ENCODE measurements at regions not wholly inside any gene's neighbourhood (a gene's known extent, or its start where the extent isn't known, plus 50 kb on each side); places are given as distances from the start of the nearest gene placed in this dataset.

DNA sequence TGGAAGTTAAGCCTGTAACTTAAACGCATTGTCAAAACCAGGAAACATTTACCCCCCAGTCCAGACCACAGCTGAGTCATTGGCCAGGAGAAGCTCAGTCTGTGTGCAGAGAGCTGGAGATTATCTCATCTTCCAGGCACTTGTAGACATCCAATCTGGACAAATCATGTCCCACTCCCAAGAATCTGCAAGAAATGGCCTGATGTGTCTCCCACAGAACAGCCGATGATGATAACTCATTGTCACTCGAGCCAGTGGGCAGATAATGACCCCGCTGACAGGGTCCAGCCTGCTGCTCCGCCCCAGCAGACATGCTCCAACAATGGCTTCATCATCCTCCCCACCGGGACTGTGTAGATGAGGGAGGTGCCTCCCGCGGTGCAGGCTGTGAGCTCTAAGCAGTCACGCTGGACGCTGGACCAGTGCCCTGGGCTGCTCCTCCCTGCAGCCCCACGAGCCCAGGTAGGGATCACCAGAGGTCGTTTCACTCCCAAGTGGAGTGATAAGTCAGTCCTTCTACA lies 322.5 kb downstream of the C16orf95 start:
- H3K27ac ChIP-seq (ENCODE audit: insufficient read depth, low read length), result peak overlapping the region; percentile 49
- H3K79me2 ChIP-seq (ENCODE audit: control insufficient read depth, insufficient read depth, low read length), result no peaks in the 10 kb centered on the region
- TF ChIP-seq, protein P1, sequence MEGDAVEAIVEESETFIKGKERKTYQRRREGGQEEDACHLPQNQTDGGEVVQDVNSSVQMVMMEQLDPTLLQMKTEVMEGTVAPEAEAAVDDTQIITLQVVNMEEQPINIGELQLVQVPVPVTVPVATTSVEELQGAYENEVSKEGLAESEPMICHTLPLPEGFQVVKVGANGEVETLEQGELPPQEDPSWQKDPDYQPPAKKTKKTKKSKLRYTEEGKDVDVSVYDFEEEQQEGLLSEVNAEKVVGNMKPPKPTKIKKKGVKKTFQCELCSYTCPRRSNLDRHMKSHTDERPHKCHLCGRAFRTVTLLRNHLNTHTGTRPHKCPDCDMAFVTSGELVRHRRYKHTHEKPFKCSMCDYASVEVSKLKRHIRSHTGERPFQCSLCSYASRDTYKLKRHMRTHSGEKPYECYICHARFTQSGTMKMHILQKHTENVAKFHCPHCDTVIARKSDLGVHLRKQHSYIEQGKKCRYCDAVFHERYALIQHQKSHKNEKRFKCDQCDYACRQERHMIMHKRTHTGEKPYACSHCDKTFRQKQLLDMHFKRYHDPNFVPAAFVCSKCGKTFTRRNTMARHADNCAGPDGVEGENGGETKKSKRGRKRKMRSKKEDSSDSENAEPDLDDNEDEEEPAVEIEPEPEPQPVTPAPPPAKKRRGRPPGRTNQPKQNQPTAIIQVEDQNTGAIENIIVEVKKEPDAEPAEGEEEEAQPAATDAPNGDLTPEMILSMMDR (conservative IDR thresholded peaks at IDR 0.05 in 1 of 2, IDR thresholded peaks at IDR 0.05 in 1 of 2; ENCODE audit: low read depth in 1 of 2, low read length in 2 of 2), result no peak
- TF ChIP-seq EZH2 (IDR thresholded peaks at IDR 0.05; ENCODE audit: low read length, missing control alignments), result no peak
- no peaks in the 10 kb centered on the region for H4K20me1 ChIP-seq (ENCODE audit: control insufficient read depth, extremely low read depth, insufficient read depth, low read length)
- peak overlapping the region; percentile 67 for H3K4me2 ChIP-seq (ENCODE audit: extremely low read depth, insufficient read depth, low read length)
- peak; percentile 86 to 99 for DNase-seq (ENCODE audit: low read depth in 2 of 2)
- no peak overlapping the region for H3K9ac ChIP-seq (ENCODE audit: insufficient read depth, low read length)
- no peaks in the 10 kb centered on the region for H3K27me3 ChIP-seq (ENCODE audit: control insufficient read depth, insufficient read depth, low read length)
- peaks cover 20% of the 10 kb centered on the region for H3K4me1 ChIP-seq (ENCODE audit: control insufficient read depth, extremely low read depth, insufficient read depth, low read length)
- H2AFZ ChIP-seq (ENCODE audit: low read length), result peak overlapping the region; percentile 74
- H3K36me3 ChIP-seq (ENCODE audit: control insufficient read depth, insufficient read depth, low read length), result no peaks in the 10 kb centered on the region
- no peaks in the 10 kb centered on the region for H3K9me3 ChIP-seq (ENCODE audit: control insufficient read depth, insufficient read depth, low read depth, low read length)
- H3K4me3 ChIP-seq (replicated peaks in 1 of 4; ENCODE audit: control extremely low read depth in 1 of 4, insufficient read depth in 1 of 4, low read depth in 3 of 4, low read length in 4 of 4), result peak overlapping the region; percentile 10 to 27 (median 17)

DNA sequence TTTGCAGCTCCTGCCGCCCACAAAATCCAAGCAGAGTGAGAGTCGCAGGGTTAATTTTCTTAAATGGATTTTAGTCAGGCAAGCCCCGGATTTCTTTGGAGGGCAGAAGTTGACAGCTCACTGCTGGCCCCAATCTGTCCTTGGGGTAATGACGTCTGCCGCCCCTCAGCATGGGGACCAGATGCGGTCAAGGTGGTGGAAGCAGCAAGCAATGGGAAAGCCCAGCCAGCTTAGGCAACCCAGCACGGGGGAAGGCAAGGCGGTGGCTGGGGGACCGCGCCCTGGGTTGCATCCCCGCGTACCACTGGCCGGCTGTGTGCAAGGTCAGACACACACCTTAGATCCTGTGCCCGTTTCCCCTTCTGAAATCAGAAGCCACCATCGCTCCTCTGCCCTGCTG lies 321.7 kb downstream of the C16orf95 start:
- Histone ChIP-seq H3K4me3 (replicated peaks in 1 of 4; ENCODE audit: control extremely low read depth in 1 of 4, insufficient read depth in 1 of 4, low read depth in 3 of 4, low read length in 4 of 4) (no peak overlapping the region), H4K20me1 (ENCODE audit: control insufficient read depth, extremely low read depth, insufficient read depth, low read length) (no peaks in the 10 kb centered on the region), H3K9me3 (ENCODE audit: control insufficient read depth, insufficient read depth, low read depth, low read length) (no peaks in the 10 kb centered on the region), H3K27me3 (ENCODE audit: control insufficient read depth, insufficient read depth, low read length) (no peaks in the 10 kb centered on the region), H3K27ac (ENCODE audit: insufficient read depth, low read length) (no peak overlapping the region), H2AFZ (ENCODE audit: low read length) (no peak overlapping the region), H3K9ac (ENCODE audit: insufficient read depth, low read length) (no peak overlapping the region), H3K36me3 (ENCODE audit: control insufficient read depth, insufficient read depth, low read length) (no peaks in the 10 kb centered on the region), H3K4me1 (ENCODE audit: control insufficient read depth, extremely low read depth, insufficient read depth, low read length) (peaks cover 20% of the 10 kb centered on the region), H3K79me2 (ENCODE audit: control insufficient read depth, insufficient read depth, low read length) (no peaks in the 10 kb centered on the region), H3K4me2 (ENCODE audit: extremely low read depth, insufficient read depth, low read length) (no peak overlapping the region)
- DNase-seq (ENCODE audit: low read depth in 2 of 2), result no peak
- TF ChIP-seq EZH2 (IDR thresholded peaks at IDR 0.05; ENCODE audit: low read length, missing control alignments), result no peak
- TF ChIP-seq, protein P1 (conservative IDR thresholded peaks at IDR 0.05 in 1 of 2, IDR thresholded peaks at IDR 0.05 in 1 of 2; ENCODE audit: low read depth in 1 of 2, low read length in 2 of 2), result no peak

DNA sequence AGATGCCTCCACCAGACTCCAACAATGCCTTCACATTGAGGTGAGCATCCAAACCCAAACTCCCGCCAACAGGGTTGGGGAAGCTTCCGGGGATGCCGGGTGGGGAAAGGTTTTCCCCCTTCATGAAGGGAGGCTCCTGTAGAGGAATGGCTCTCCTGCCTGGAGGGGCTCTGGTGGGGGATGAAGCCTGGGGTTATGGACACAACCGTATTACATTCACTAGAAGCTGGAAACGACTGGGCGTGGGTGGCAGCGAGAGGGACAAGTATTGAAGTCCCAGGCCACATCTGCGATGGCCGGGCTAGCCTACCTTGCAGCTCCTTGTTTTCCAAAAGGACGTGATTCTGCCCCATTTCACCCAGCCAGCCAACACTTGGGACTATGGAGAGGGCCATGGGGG lies 321.1 kb downstream of the C16orf95 start:
- Histone ChIP-seq H3K4me1 (ENCODE audit: control insufficient read depth, extremely low read depth, insufficient read depth, low read length) (peaks cover 20% of the 10 kb centered on the region), H2AFZ (ENCODE audit: low read length) (no peak overlapping the region), H3K4me2 (ENCODE audit: extremely low read depth, insufficient read depth, low read length) (no peak overlapping the region), H3K79me2 (ENCODE audit: control insufficient read depth, insufficient read depth, low read length) (no peaks in the 10 kb centered on the region), H3K36me3 (ENCODE audit: control insufficient read depth, insufficient read depth, low read length) (no peaks in the 10 kb centered on the region), H3K9me3 (ENCODE audit: control insufficient read depth, insufficient read depth, low read depth, low read length) (no peaks in the 10 kb centered on the region), H3K27me3 (ENCODE audit: control insufficient read depth, insufficient read depth, low read length) (no peaks in the 10 kb centered on the region), H3K27ac (ENCODE audit: insufficient read depth, low read length) (no peak overlapping the region), H3K4me3 (replicated peaks in 1 of 4; ENCODE audit: control extremely low read depth in 1 of 4, insufficient read depth in 1 of 4, low read depth in 3 of 4, low read length in 4 of 4) (no peak overlapping the region), H3K9ac (ENCODE audit: insufficient read depth, low read length) (no peak overlapping the region), H4K20me1 (ENCODE audit: control insufficient read depth, extremely low read depth, insufficient read depth, low read length) (no peaks in the 10 kb centered on the region)
- no peak for DNase-seq (ENCODE audit: low read depth in 2 of 2)
- no peak for TF ChIP-seq EZH2 (IDR thresholded peaks at IDR 0.05; ENCODE audit: low read length, missing control alignments)
- TF ChIP-seq, protein P1 (conservative IDR thresholded peaks at IDR 0.05 in 1 of 2, IDR thresholded peaks at IDR 0.05 in 1 of 2; ENCODE audit: low read depth in 1 of 2, low read length in 2 of 2), result no peak
